ENCODE measurements at regions not wholly inside any gene's neighbourhood (a gene's known extent, or its start where the extent isn't known, plus 50 kb on each side); places are given as distances from the start of the nearest gene placed in this dataset.

- H2BK12ac ChIP-seq (ENCODE audit: insufficient read length, low read depth, low read length) = no peak overlapping the region
- H2AFZ ChIP-seq (ENCODE audit: low read length) = no peak overlapping the region
- H3T11ph ChIP-seq (ENCODE audit: low read length) = no peak overlapping the region
- no peak overlapping the region for H2AK5ac ChIP-seq (ENCODE audit: insufficient read length, low read length)
- H2BK120ac ChIP-seq (ENCODE audit: low read depth, low read length, poor library complexity, severe bottlenecking) = no peak overlapping the region
- Mint-ChIP-seq H3K27ac (no peak overlapping the region), H3K36me3 (ENCODE audit: insufficient read depth in 1 of 3, low read depth in 3 of 3) (no peaks in the 10 kb centered on the region), H3K4me3 (no peak overlapping the region), H3K27me3 (ENCODE audit: low read depth) (no peaks in the 10 kb centered on the region), H3K9me3 (no peaks in the 10 kb centered on the region), H3K4me1 (no peaks in the 10 kb centered on the region)
- no CpG with 5 or more reads among the region's 1 CpG for WGBS (ENCODE audit: extremely low coverage, insufficient read length, low lambda C conversion rate)
- no peak overlapping the region for H4K8ac ChIP-seq (replicated peaks; ENCODE audit: insufficient read length, low read depth, low read length)
- no peak for TF ChIP-seq CTCF (conservative IDR thresholded peaks at IDR 0.05)
- no peak overlapping the region for H4K5ac ChIP-seq (ENCODE audit: insufficient read length, low read depth, low read length)
- no peaks in the 10 kb centered on the region for H3K23me2 ChIP-seq (ENCODE audit: insufficient read length, low read depth, low read length, poor library complexity, severe bottlenecking)
- no peak overlapping the region for H3K23ac ChIP-seq (ENCODE audit: insufficient read length, low read depth, low read length)
- no peak overlapping the region for H3K18ac ChIP-seq (ENCODE audit: insufficient read length, low read depth, low read length)
- H3K56ac ChIP-seq (ENCODE audit: insufficient read length, low read depth, low read length) = no peak overlapping the region
- H4K91ac ChIP-seq (ENCODE audit: insufficient read length, low read depth, low read length) = no peak overlapping the region
- H3K4ac ChIP-seq (ENCODE audit: low read depth, low read length) = no peak overlapping the region
- H3K9me3 ChIP-seq (ENCODE audit: control insufficient read depth, low read depth, low read length) = no peaks in the 10 kb centered on the region
- no peak overlapping the region for H2BK5ac ChIP-seq (ENCODE audit: insufficient read length, low read length)
- H2BK20ac ChIP-seq (ENCODE audit: low read depth, low read length, poor library complexity, severe bottlenecking) = no peak overlapping the region
- H3K4me1 ChIP-seq (ENCODE audit: insufficient read depth, low read length) = no peaks in the 10 kb centered on the region
- H3K4me2 ChIP-seq (ENCODE audit: insufficient read depth, insufficient read length, low read length) = no peak overlapping the region
- no peak for DNase-seq
- no peak overlapping the region for H3K9ac ChIP-seq (ENCODE audit: extremely low read depth, insufficient read length, low read length)
- no peak overlapping the region for H3K27ac ChIP-seq (ENCODE audit: insufficient read length, low read depth, low read length)
- H3K14ac ChIP-seq (ENCODE audit: insufficient read depth, low read length) = no peak overlapping the region
- H3K27me3 ChIP-seq (ENCODE audit: insufficient read depth, low read length) = no peaks in the 10 kb centered on the region
- H4K20me1 ChIP-seq (ENCODE audit: control insufficient read depth, insufficient read depth, insufficient read length) = no peaks in the 10 kb centered on the region
- no peaks in the 10 kb centered on the region for H3K79me2 ChIP-seq (ENCODE audit: insufficient read depth, low read length)
- H3K79me1 ChIP-seq (ENCODE audit: insufficient read depth, low read depth, low read length, poor library complexity, severe bottlenecking) = no peaks in the 10 kb centered on the region
- H2BK15ac ChIP-seq (ENCODE audit: low read depth, low read length) = no peak overlapping the region
These were observed 133.0 kb upstream of the FIBIN start for GRCh38 chr11:26860895-26861294.
